Renal cortex interstitium (tissue), 11 donors: ENCODE measurements at regions not wholly inside any gene's neighbourhood (a gene's known extent, or its start where the extent isn't known, plus 50 kb on each side); places are given as distances from the start of the nearest gene placed in this dataset.
A peak's percentile ranks its signal among the peaks of the same experiment; 100 is the strongest.

ENCODE experiments used
- DNase-seq, 11 donors: peaks; one replicate each; pipeline ENCODE4 v3.0.0-alpha.2; 2013; ENCODE audit warnings: low read depth in 9 of 11, low spot score in 4 of 11; ENCODE audit errors: extremely low read depth in 1 of 11

- DNase-seq = no peak
Observed at GRCh38 chr17:79150799-79151198, 76.2 kb downstream of the ENGASE start.

GRCh38 chr17:79150035-79150733, 75.6 kb downstream of the ENGASE start:
- DNase-seq = no peak

- no peak for DNase-seq
Observed at GRCh38 chr17:79148584-79148983, 74.0 kb downstream of the ENGASE start.

DNA sequence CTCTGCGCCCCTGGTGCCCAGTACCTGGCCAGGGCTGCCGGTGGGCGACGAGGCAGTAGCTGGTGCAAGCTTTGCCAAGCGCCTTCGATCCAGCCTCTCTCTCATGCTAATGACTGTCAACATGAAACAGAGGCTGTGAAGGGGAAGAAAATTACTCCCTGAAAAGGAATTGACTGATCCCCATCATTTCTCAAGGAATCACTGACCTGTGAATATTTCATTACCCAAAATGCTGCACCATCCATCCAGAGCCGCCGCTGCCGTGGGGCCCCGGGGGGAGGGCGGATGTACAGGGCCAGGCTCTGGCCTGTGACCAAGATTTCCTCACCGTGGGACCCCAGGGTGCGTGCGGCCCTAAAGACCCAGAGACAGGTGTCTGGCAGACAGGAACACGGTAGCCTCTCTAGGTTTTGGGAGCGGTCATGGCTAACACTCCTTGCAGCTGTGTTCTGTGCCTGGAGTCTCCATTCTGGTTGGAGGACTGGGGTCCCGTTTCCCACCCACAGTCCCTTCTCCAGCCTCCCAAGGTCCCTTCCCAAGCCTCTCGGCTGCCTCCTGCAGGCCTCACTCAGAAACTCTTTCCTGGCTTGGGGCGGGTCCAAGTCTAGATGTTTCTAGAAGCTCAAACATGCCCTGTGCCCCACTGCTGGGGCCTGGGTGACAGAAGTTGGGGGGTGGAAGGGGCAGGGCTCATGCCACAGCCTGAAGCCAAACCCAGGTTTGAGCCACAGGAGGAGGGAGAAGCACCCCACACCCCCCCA, 73.3 kb downstream of the ENGASE start:
- no peak for DNase-seq

DNA sequence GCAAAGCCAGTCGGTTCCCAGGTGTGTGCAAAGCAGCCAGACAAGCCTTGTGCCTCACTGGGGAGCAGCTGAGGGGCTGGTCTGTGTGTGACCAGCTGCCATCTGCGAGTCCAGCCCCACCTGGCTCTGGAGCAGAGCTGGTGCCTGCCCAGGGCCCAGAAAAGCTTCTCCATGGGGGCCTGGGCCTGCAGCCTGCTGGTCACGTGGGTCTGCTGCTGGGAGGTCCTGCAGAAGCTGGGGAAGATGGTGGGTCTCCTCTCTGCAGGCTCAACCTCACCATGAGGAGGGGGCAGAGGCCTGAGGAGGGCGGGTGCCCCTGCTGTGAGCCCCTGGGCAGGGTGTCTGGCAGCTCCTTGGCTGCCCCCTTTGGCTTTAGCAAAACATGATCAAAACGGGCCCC, 71.9 kb downstream of the ENGASE start:
- no peak for DNase-seq

DNA sequence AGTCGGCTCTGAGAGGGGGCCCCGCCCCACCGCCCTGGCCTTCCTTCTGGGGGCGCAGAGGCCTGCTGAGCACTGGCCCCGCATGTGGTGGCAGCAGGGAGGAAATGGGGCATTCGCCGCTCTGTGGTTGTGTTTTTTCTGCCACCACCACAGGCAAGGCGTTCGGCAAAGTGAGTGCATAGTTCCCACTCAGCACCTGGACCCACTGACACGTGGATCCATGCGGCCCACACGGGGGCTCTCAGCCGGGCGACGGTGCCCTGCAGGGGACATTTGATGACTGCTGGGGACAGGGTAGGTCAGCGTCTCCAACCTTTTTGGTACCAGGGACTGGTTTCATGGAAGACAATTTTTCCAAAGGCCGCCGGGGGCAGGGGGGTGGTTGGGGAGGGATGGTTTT, 70.9 kb downstream of the ENGASE start:
- DNase-seq = no peak

GRCh38 chr17:79144133-79144532, 69.5 kb downstream of the ENGASE start:
- no peak for DNase-seq

DNA sequence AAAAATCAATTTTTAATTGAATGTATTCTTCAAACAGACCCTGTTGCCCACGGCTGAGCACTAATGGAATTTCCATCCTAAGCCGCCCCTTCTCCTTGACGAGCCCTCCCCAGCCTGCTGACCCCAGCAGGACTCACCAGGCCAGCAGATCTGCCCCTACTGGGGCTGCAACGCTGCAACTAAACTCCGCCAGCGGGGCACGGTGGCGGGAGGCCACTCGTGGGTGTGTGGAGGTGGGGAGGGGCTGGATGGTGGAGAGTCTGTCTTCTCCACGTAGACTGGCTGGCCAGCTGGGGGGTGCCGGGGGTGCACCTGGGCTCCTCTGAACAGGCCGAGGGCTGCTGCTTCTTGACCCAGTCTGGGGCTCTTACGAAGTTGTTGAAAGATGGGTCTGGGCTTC, 67.8 kb downstream of the ENGASE start:
- no peak for DNase-seq

DNA sequence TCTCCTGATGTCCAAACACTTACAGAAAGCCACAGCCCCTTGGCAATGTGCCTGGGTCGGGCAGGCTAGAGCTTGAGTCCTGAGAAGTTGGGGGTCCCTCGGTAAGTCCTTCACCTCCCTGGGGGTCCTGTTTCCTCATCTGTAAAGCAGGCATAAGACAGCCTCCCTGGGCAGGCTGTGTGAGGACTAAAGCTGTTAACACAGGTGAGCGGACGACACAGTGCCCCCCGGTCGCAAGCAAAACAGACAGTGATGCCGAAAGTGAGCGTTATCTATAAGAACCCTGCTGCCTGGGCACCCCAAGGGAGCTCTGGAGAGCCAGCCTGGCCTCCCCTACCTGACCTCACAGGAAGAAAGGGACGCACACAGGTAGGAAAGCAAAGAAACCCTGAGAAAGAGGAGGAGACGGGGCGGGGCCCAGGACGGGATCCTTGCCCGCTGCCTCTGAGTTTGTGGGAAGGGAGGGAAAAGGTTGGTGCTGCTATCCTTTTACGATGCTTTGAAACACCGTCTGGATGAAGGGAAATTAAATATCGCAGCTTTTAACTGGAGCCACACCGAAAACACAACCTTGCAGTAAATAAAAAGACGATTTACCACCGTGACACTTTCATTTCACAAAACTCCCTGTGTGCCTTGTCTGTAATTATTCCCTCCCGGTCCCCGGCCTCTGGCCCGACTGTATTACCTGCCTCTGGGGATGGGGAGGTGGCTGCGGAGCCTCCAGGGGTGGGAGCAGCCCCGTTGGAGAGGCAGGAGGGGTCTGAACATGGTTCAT, 67.1 kb downstream of the ENGASE start:
- peak in 3 of 11 donors; percentile 10 to 47 (median 31) for DNase-seq

DNA sequence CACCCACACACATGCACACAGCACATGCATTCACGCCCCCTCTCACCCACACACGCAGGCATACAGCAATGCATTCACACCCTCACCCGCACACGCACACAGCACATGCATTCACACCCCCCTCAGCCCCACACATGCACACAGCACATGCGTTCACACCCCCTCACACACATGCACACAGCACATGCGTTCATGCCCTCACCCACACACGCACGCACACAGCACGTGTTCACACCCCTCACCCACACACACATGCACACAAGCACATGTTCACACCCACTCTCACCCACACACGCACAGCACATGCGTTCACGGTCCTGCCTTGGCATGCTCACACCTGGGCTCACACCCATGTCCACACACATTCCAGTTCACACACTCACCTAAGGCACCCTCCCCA, 64.2 kb downstream of the ENGASE start:
- DNase-seq = no peak

GRCh38 chr17:79137789-79138165, 63.2 kb downstream of the ENGASE start:
- DNase-seq = no peak

GRCh38 chr17:79137015-79137788, 62.6 kb downstream of the ENGASE start:
- DNase-seq = no peak

DNA sequence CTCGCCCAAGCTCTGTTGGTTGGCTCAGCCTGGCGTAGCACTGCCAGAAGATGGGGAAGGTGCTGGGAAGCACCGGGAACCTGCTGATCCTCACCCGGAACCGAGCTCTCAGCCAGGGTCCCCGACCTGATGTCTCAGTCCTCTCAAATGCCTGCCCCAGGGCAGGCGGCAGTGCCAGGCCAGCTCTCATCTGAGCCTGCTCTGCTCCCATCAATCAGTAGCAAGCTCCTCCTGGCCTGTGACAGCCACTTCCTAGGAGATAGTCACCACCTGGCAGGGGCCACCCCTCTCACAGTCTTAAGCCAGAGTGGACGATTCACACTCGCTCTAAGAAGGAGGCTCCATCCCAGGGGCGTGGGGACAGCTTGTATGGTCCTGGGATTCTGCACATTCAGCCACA, 62.0 kb downstream of the ENGASE start:
- DNase-seq = no peak
